Neural cell (in vitro differentiated cells): ENCODE measurements at regions not wholly inside any gene's neighbourhood (a gene's known extent, or its start where the extent isn't known, plus 50 kb on each side); places are given as distances from the start of the nearest gene placed in this dataset.

Source experiments
- H2AFZ ChIP-seq: fragments of 200-600, 300-800 bp; sonication (generic), shearing (Covaris generic); 2 replicates; pipeline ENCODE4 v1.6.0; 2014; ENCODE audit warnings: low read depth, mild to moderate bottlenecking, antibody characterized with exemption, low read length, moderate library complexity
- H3F3A ChIP-seq: fragments of 200-600 bp; shearing (Covaris generic); 2 replicates; pipeline ENCODE4 v1.6.1; 2016; ENCODE audit warnings: mild to moderate bottlenecking, moderate library complexity, mixed read lengths, antibody characterized with exemption, low read length; ENCODE audit not compliant: insufficient read depth, poor library complexity, severe bottlenecking
- H3K27ac ChIP-seq: fragments of 200-600, 300-800 bp; sonication (generic), shearing (Covaris generic); 2 replicates; pipeline ENCODE4 v1.5.1; 2014; ENCODE audit warnings: mild to moderate bottlenecking, low read length, moderate library complexity
- H3K27me3 ChIP-seq: fragments of 300-800, 200-600 bp; sonication (generic), shearing (Covaris generic); 2 replicates; pipeline ENCODE4 v1.6.0; 2014; ENCODE audit warnings: mild to moderate bottlenecking, low read depth, low read length, moderate library complexity; ENCODE audit not compliant: insufficient read depth
- H3K36me3 ChIP-seq: fragments of 300-800, 200-600 bp; sonication (generic), shearing (Covaris generic); 2 replicates; pipeline ENCODE4 v1.5.1; 2014; ENCODE audit warnings: mild to moderate bottlenecking, antibody characterized with exemption, low read length, moderate library complexity; ENCODE audit not compliant: insufficient read depth
- H3K4me2 ChIP-seq: fragments of 300-800, 200-600 bp; sonication (generic), shearing (Covaris generic); 2 replicates; pipeline ENCODE4 v1.6.0; 2014; ENCODE audit warnings: mild to moderate bottlenecking, low read length
- H3K4me3 ChIP-seq: fragments of 300-800, 200-600 bp; sonication (generic), shearing (Covaris generic); 2 replicates; pipeline ENCODE4 v1.5.1; 2014; ENCODE audit warnings: mild to moderate bottlenecking, low read length, moderate library complexity
- H3K79me2 ChIP-seq: fragments of 200-600 bp; shearing (Covaris generic); replicated peaks from 2 replicates; pipeline ENCODE4 v1.6.0; 2014; ENCODE audit warnings: mild to moderate bottlenecking, low read length, moderate library complexity; ENCODE audit not compliant: insufficient read depth
- H3K9ac ChIP-seq: fragments of 300-800, 200-600 bp; sonication (generic), shearing (Covaris generic); 2 replicates; pipeline ENCODE4 v1.6.1; 2016; ENCODE audit warnings: mild to moderate bottlenecking, low read length, mixed read lengths
- H3K9me2 ChIP-seq: fragments of 200-600 bp; shearing (Covaris generic); 2 replicates; pipeline ENCODE4 v1.6.1; 2016; ENCODE audit warnings: mild to moderate bottlenecking, low read length, mixed read lengths; ENCODE audit not compliant: insufficient read depth
- H3K9me3 ChIP-seq: fragments of 200-600, 300-800 bp; sonication (generic), shearing (Covaris generic); 2 replicates; pipeline ENCODE4 v1.6.1; 2016; ENCODE audit warnings: mild to moderate bottlenecking, mixed run types, low read length, moderate library complexity, mixed read lengths
- H4K20me1 ChIP-seq: fragments of 200-600 bp; shearing (Covaris generic); 2 replicates; pipeline ENCODE4 v1.6.1; 2016; ENCODE audit warnings: mild to moderate bottlenecking, mixed run types; ENCODE audit not compliant: insufficient read depth
- EP300 ChIP-seq: fragments of 450-650 bp; conservative IDR thresholded peaks from 2 replicates; pipeline ENCODE4 v1.6.1; 2014; ENCODE audit warnings: antibody characterized with exemption, mild to moderate bottlenecking, moderate library complexity; ENCODE audit not compliant: poor library complexity, severe bottlenecking
- EZH2 ChIP-seq: fragments of 200-600, 300-800 bp; shearing (Covaris generic), sonication (generic); IDR thresholded peaks from 2 replicates; pipeline ENCODE4 v1.6.1; 2014; ENCODE audit warnings: antibody characterized with exemption, low read length, borderline replicate concordance, mild to moderate bottlenecking; ENCODE audit not compliant: insufficient read depth, poor library complexity, severe bottlenecking
- MXI1 ChIP-seq: fragments of 450-650 bp; conservative IDR thresholded peaks from 2 replicates; pipeline ENCODE4 v1.6.1; 2014; ENCODE audit warnings: antibody characterized with exemption, mild to moderate bottlenecking; ENCODE audit not compliant: poor library complexity, severe bottlenecking
- POLR2AphosphoS5 ChIP-seq: IDR thresholded peaks from 2 replicates; pipeline ENCODE4 v1.6.1; 2012
- RAD21 ChIP-seq: fragments of 450-650 bp; conservative IDR thresholded peaks from 2 replicates; pipeline ENCODE4 v1.6.1; 2014; ENCODE audit warnings: antibody characterized with exemption, mild to moderate bottlenecking, moderate library complexity
- SMC3 ChIP-seq: fragments of 450-650 bp; conservative IDR thresholded peaks from 2 replicates; pipeline ENCODE4 v1.6.1; 2014; ENCODE audit warnings: antibody characterized with exemption, mild to moderate bottlenecking, moderate library complexity; ENCODE audit not compliant: poor library complexity
- TAF1 ChIP-seq: IDR thresholded peaks from 2 replicates; pipeline ENCODE4 v1.6.1; 2012; ENCODE audit warnings: low read depth
- TF ChIP-seq, protein P1 (sequence below): fragments of 450-650 bp; IDR thresholded peaks from 2 replicates; pipeline ENCODE4 v1.5.1; 2014; ENCODE audit warnings: antibody characterized with exemption, mild to moderate bottlenecking, moderate library complexity; ENCODE audit not compliant: poor library complexity, severe bottlenecking
- TF ChIP-seq, protein P2 (sequence below): IDR thresholded peaks from 2 replicates; pipeline ENCODE4 v1.6.1; 2012; ENCODE audit warnings: borderline replicate concordance

DNA sequence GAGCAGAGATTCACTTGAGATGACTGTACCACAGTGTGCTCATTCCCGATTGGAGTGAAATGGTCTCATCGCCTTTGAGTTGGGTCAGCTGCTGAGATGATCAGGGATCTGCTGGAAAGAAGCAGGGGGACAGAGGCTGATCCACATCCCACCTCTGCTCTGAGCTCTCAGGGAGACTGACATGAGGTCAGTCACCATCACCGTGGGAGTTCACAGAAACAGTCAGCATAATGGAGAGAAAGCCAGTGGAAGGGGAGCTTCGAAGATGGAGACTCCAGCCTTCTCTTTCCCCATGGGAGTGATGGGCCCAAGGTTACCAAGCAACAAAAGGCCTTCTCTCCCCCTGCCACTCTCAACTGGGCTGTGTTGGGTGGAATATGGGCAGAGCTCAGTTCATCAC is 276.4 kb downstream of the CDK5RAP2 start:
- Histone ChIP-seq H3K36me3 (no peaks in the 10 kb centered on the region), H2AFZ (no peak overlapping the region), H3K79me2 (no peaks in the 10 kb centered on the region), H3K27me3 (no peaks in the 10 kb centered on the region), H3K9ac (no peak overlapping the region), H3K27ac (no peak overlapping the region), H3K9me3 (no peaks in the 10 kb centered on the region), H3F3A (no peaks in the 10 kb centered on the region), H3K4me3 (no peak overlapping the region), H4K20me1 (no peaks in the 10 kb centered on the region), H3K4me2 (no peak overlapping the region), H3K9me2 (no peaks in the 10 kb centered on the region)
- TF ChIP-seq EP300 (no peak), TAF1 (no peak), SMC3 (no peak), RAD21 (no peak), MXI1 (no peak), EZH2 (no peak), POLR2AphosphoS5 (no peak)
- TF ChIP-seq, protein P1, sequence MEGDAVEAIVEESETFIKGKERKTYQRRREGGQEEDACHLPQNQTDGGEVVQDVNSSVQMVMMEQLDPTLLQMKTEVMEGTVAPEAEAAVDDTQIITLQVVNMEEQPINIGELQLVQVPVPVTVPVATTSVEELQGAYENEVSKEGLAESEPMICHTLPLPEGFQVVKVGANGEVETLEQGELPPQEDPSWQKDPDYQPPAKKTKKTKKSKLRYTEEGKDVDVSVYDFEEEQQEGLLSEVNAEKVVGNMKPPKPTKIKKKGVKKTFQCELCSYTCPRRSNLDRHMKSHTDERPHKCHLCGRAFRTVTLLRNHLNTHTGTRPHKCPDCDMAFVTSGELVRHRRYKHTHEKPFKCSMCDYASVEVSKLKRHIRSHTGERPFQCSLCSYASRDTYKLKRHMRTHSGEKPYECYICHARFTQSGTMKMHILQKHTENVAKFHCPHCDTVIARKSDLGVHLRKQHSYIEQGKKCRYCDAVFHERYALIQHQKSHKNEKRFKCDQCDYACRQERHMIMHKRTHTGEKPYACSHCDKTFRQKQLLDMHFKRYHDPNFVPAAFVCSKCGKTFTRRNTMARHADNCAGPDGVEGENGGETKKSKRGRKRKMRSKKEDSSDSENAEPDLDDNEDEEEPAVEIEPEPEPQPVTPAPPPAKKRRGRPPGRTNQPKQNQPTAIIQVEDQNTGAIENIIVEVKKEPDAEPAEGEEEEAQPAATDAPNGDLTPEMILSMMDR = no peak
- TF ChIP-seq, protein P2, sequence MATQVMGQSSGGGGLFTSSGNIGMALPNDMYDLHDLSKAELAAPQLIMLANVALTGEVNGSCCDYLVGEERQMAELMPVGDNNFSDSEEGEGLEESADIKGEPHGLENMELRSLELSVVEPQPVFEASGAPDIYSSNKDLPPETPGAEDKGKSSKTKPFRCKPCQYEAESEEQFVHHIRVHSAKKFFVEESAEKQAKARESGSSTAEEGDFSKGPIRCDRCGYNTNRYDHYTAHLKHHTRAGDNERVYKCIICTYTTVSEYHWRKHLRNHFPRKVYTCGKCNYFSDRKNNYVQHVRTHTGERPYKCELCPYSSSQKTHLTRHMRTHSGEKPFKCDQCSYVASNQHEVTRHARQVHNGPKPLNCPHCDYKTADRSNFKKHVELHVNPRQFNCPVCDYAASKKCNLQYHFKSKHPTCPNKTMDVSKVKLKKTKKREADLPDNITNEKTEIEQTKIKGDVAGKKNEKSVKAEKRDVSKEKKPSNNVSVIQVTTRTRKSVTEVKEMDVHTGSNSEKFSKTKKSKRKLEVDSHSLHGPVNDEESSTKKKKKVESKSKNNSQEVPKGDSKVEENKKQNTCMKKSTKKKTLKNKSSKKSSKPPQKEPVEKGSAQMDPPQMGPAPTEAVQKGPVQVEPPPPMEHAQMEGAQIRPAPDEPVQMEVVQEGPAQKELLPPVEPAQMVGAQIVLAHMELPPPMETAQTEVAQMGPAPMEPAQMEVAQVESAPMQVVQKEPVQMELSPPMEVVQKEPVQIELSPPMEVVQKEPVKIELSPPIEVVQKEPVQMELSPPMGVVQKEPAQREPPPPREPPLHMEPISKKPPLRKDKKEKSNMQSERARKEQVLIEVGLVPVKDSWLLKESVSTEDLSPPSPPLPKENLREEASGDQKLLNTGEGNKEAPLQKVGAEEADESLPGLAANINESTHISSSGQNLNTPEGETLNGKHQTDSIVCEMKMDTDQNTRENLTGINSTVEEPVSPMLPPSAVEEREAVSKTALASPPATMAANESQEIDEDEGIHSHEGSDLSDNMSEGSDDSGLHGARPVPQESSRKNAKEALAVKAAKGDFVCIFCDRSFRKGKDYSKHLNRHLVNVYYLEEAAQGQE = no peak

- H3K9me3 ChIP-seq = no peaks in the 10 kb centered on the region
- TF ChIP-seq RAD21 (no peak), TAF1 (no peak), POLR2AphosphoS5 (no peak), EZH2 (no peak), SMC3 (no peak), EP300 (no peak), MXI1 (no peak)
- TF ChIP-seq, protein P2 = no peak
- TF ChIP-seq, protein P1 = no peak
- H3K27me3 ChIP-seq = no peaks in the 10 kb centered on the region
- H3K4me2 ChIP-seq = no peak overlapping the region
- no peak overlapping the region for H3K27ac ChIP-seq
- H3K9me2 ChIP-seq = no peaks in the 10 kb centered on the region
- no peaks in the 10 kb centered on the region for H3K79me2 ChIP-seq
- H3F3A ChIP-seq = no peaks in the 10 kb centered on the region
- H2AFZ ChIP-seq = no peak overlapping the region
- no peaks in the 10 kb centered on the region for H3K36me3 ChIP-seq
- H4K20me1 ChIP-seq = no peaks in the 10 kb centered on the region
- H3K9ac ChIP-seq = no peak overlapping the region
- no peak overlapping the region for H3K4me3 ChIP-seq
These were observed 280.2 kb downstream of the CDK5RAP2 start for GRCh38 chr9:120299785-120300184.
